ENCODE measurements at regions not wholly inside any gene's neighbourhood (a gene's known extent, or its start where the extent isn't known, plus 50 kb on each side); places are given as distances from the start of the nearest gene placed in this dataset.

DNA sequence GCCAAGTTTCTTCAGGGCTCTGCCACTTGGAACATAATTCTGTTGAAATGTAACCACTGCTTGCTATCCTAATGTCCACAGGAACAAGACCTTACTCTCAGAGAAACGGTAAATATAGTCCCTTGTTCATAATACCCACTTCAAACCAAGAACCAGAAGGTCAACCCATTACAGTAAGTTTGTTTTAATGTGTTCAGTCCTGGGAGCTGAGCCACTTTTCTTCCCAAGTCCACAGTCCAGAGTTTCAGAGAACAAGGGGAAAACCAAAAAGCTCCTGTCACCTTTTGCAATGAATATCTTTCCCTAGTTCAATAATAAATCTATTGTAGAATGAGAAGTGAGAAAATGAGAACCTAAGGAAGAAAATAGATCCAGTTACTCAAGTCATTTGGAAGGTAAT is 431.9 kb upstream of the MANEA start:
- no peaks in the 10 kb centered on the region for H3K9me3 ChIP-seq (ENCODE audit: insufficient read depth, low read depth, low read length)
- H4K12ac ChIP-seq (ENCODE audit: low read depth, low read length) = no peak overlapping the region
- H2BK5ac ChIP-seq (ENCODE audit: low read depth, low read length, poor library complexity) = no peak overlapping the region
- H2AK5ac ChIP-seq (ENCODE audit: low read length) = no peak overlapping the region
- H3K9ac ChIP-seq (ENCODE audit: low read length) = no peak overlapping the region
- H3K27ac ChIP-seq (ENCODE audit: low read depth, low read length) = no peak overlapping the region
- no peaks in the 10 kb centered on the region for H3K79me1 ChIP-seq (ENCODE audit: low read length)
- no peak overlapping the region for H4K8ac ChIP-seq (ENCODE audit: low read depth, low read length)
- H3K18ac ChIP-seq (ENCODE audit: low read length) = no peak overlapping the region
- H2BK12ac ChIP-seq (ENCODE audit: low read length) = no peak overlapping the region
- H3K23ac ChIP-seq (ENCODE audit: low read length) = no peak overlapping the region
- no peak for DNase-seq
- H3K4ac ChIP-seq (ENCODE audit: low read depth, low read length) = no peak overlapping the region
- no peak overlapping the region for H2AFZ ChIP-seq (ENCODE audit: insufficient read depth, low read length, poor library complexity)
- no CpG with 5 or more reads among the region's 1 CpG for WGBS (ENCODE audit: extremely low coverage, insufficient coverage, insufficient read length)
- no peak overlapping the region for H3K14ac ChIP-seq (ENCODE audit: low read length)
- no peak overlapping the region for H3K4me2 ChIP-seq (ENCODE audit: low read length)
- no peak overlapping the region for H3K4me3 ChIP-seq (ENCODE audit: low read depth, low read length)
- no peak overlapping the region for H4K91ac ChIP-seq (ENCODE audit: low read depth, low read length)
- H3K4me1 ChIP-seq (ENCODE audit: control insufficient read depth in 1 of 2, insufficient read depth in 2 of 2, low read length in 2 of 2) = no peaks in the 10 kb centered on the region
- H2BK120ac ChIP-seq (ENCODE audit: insufficient read depth, low read length, poor library complexity) = no peak overlapping the region
- H3K79me2 ChIP-seq (ENCODE audit: control insufficient read depth, insufficient read depth, low read length, poor library complexity) = no peaks in the 10 kb centered on the region
- no peaks in the 10 kb centered on the region for H3K36me3 ChIP-seq (ENCODE audit: control insufficient read depth in 1 of 2, insufficient read depth in 2 of 2, low read length in 2 of 2)
- no peaks in the 10 kb centered on the region for H3K27me3 ChIP-seq (ENCODE audit: insufficient read depth, low read length)

DNA sequence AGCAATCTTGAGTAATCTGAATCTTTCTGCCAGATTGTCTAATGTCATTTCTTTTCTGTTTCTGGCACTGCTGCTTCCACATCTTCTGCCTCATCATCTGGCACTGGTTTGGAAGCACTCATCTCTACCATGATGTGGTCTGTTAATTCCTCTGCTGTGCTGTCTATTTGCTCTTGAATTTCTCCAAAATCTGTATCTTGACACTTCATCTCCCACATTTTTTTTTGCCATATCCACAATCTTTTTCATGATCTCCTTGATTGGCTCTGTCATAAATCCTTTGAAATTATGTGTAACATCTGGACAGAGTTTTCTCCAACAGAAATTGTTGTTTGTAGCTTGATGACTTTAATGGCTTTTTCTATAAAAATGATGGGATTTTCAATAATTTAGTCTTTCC is 417.8 kb upstream of the MANEA start:
- Histone ChIP-seq H2AK5ac (ENCODE audit: low read length) (no peak overlapping the region), H3K27ac (ENCODE audit: low read depth, low read length) (no peak overlapping the region), H2BK5ac (ENCODE audit: low read depth, low read length, poor library complexity) (no peak overlapping the region), H2BK120ac (ENCODE audit: insufficient read depth, low read length, poor library complexity) (no peak overlapping the region), H4K8ac (ENCODE audit: low read depth, low read length) (no peak overlapping the region), H2BK12ac (ENCODE audit: low read length) (no peak overlapping the region), H2AFZ (ENCODE audit: insufficient read depth, low read length, poor library complexity) (no peak overlapping the region), H3K36me3 (ENCODE audit: control insufficient read depth in 1 of 2, insufficient read depth in 2 of 2, low read length in 2 of 2) (no peaks in the 10 kb centered on the region), H3K18ac (ENCODE audit: low read length) (no peak overlapping the region), H3K79me1 (ENCODE audit: low read length) (no peaks in the 10 kb centered on the region), H3K9me3 (ENCODE audit: insufficient read depth, low read depth, low read length) (no peaks in the 10 kb centered on the region), H3K4me2 (ENCODE audit: low read length) (no peak overlapping the region), H3K27me3 (ENCODE audit: insufficient read depth, low read length) (no peaks in the 10 kb centered on the region), H3K14ac (ENCODE audit: low read length) (no peak overlapping the region), H4K91ac (ENCODE audit: low read depth, low read length) (no peak overlapping the region), H3K4ac (ENCODE audit: low read depth, low read length) (no peak overlapping the region), H4K12ac (ENCODE audit: low read depth, low read length) (no peak overlapping the region), H3K79me2 (ENCODE audit: control insufficient read depth, insufficient read depth, low read length, poor library complexity) (no peaks in the 10 kb centered on the region), H3K23ac (ENCODE audit: low read length) (no peak overlapping the region), H3K9ac (ENCODE audit: low read length) (no peak overlapping the region), H3K4me1 (ENCODE audit: control insufficient read depth in 1 of 2, insufficient read depth in 2 of 2, low read length in 2 of 2) (no peaks in the 10 kb centered on the region), H3K4me3 (ENCODE audit: low read depth, low read length) (no peak overlapping the region)
- DNase-seq = no peak

DNA sequence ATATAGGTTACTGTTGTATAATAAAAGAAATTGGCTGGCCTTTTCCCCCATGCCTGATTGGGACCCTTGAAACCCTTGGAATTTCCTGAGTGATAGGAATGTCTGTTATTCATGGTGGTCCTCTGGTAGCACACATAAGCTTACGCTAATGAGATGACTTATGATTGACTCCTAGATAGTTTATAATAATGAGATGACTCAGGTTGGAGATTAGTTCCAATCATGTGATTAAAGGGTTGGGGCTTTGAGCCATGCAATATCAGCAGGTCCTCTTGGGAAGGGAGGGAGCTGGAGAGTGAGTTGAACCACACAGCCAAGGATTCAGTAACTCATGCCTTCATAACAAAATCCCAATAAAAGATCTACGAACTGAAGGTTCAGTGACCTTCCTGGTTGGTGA is 407.6 kb upstream of the MANEA start:
- no peaks in the 10 kb centered on the region for H3K4me1 ChIP-seq (ENCODE audit: control insufficient read depth in 1 of 2, insufficient read depth in 2 of 2, low read length in 2 of 2)
- H3K23ac ChIP-seq (ENCODE audit: low read length) = no peak overlapping the region
- no peak overlapping the region for H3K18ac ChIP-seq (ENCODE audit: low read length)
- H2BK12ac ChIP-seq (ENCODE audit: low read length) = no peak overlapping the region
- no peak overlapping the region for H4K8ac ChIP-seq (ENCODE audit: low read depth, low read length)
- no peaks in the 10 kb centered on the region for H3K79me2 ChIP-seq (ENCODE audit: control insufficient read depth, insufficient read depth, low read length, poor library complexity)
- no peak overlapping the region for H2AK5ac ChIP-seq (ENCODE audit: low read length)
- H3K4me3 ChIP-seq (ENCODE audit: low read depth, low read length) = no peak overlapping the region
- no peak overlapping the region for H3K4ac ChIP-seq (ENCODE audit: low read depth, low read length)
- H3K4me2 ChIP-seq (ENCODE audit: low read length) = no peak overlapping the region
- no peak for DNase-seq
- no peak overlapping the region for H3K9ac ChIP-seq (ENCODE audit: low read length)
- H3K14ac ChIP-seq (ENCODE audit: low read length) = no peak overlapping the region
- no peak overlapping the region for H4K91ac ChIP-seq (ENCODE audit: low read depth, low read length)
- H4K12ac ChIP-seq (ENCODE audit: low read depth, low read length) = no peak overlapping the region
- H3K27ac ChIP-seq (ENCODE audit: low read depth, low read length) = no peak overlapping the region
- no peaks in the 10 kb centered on the region for H3K27me3 ChIP-seq (ENCODE audit: insufficient read depth, low read length)
- H2BK120ac ChIP-seq (ENCODE audit: insufficient read depth, low read length, poor library complexity) = no peak overlapping the region
- no peaks in the 10 kb centered on the region for H3K9me3 ChIP-seq (ENCODE audit: insufficient read depth, low read depth, low read length)
- H2BK5ac ChIP-seq (ENCODE audit: low read depth, low read length, poor library complexity) = no peak overlapping the region
- no CpG with 5 or more reads among the region's 2 CpGs for WGBS (ENCODE audit: extremely low coverage, insufficient coverage, insufficient read length)
- no peak overlapping the region for H2AFZ ChIP-seq (ENCODE audit: insufficient read depth, low read length, poor library complexity)
- H3K79me1 ChIP-seq (ENCODE audit: low read length) = no peaks in the 10 kb centered on the region
- no peaks in the 10 kb centered on the region for H3K36me3 ChIP-seq (ENCODE audit: control insufficient read depth in 1 of 2, insufficient read depth in 2 of 2, low read length in 2 of 2)

DNA sequence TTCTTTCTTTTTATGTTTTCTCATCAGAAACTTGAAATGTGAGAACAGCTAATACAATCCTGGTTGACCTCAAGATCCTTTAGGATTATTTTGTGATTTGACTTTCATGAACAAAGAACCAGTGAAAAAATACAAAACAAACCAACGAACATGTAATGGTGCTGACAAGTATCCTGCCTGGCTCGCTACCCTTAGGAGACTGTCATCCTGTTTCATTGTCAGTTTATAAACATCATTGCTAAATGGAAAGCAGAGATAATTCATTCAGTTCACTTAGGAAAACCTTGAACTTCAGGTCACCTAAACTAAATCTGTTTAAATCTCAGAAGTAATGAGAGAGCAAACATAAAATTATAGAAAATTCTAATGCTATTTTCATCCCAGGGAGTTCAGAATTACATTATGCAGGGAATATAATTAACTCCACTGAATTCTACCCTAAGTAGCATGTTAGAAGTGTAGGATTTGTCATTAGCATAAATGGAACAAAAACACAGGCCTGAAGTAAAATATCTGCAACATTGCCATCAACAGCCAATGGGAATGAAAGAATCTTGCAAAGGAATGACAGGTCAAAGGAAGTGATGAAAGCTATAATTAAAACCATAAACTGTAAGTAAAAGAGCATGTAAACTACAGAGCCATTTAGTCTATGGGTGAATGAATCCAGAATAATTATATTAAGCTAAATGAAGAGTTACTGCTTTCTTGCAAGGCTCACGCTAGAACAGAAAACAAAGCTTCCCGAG is 401.2 kb upstream of the MANEA start:
- no peak overlapping the region for H3K4ac ChIP-seq (ENCODE audit: low read depth, low read length)
- H3K79me1 ChIP-seq (ENCODE audit: low read length) = no peaks in the 10 kb centered on the region
- H3K27ac ChIP-seq (ENCODE audit: low read depth, low read length) = no peak overlapping the region
- H4K8ac ChIP-seq (ENCODE audit: low read depth, low read length) = no peak overlapping the region
- no peak overlapping the region for H2BK5ac ChIP-seq (ENCODE audit: low read depth, low read length, poor library complexity)
- H3K79me2 ChIP-seq (ENCODE audit: control insufficient read depth, insufficient read depth, low read length, poor library complexity) = no peaks in the 10 kb centered on the region
- H3K4me1 ChIP-seq (ENCODE audit: control insufficient read depth in 1 of 2, insufficient read depth in 2 of 2, low read length in 2 of 2) = no peaks in the 10 kb centered on the region
- H4K91ac ChIP-seq (ENCODE audit: low read depth, low read length) = no peak overlapping the region
- no peak overlapping the region for H2BK120ac ChIP-seq (ENCODE audit: insufficient read depth, low read length, poor library complexity)
- no peaks in the 10 kb centered on the region for H3K9me3 ChIP-seq (ENCODE audit: insufficient read depth, low read depth, low read length)
- no peak overlapping the region for H3K4me3 ChIP-seq (ENCODE audit: low read depth, low read length)
- no peaks in the 10 kb centered on the region for H3K36me3 ChIP-seq (ENCODE audit: control insufficient read depth in 1 of 2, insufficient read depth in 2 of 2, low read length in 2 of 2)
- no peak overlapping the region for H4K12ac ChIP-seq (ENCODE audit: low read depth, low read length)
- H3K4me2 ChIP-seq (ENCODE audit: low read length) = no peak overlapping the region
- no peak overlapping the region for H3K14ac ChIP-seq (ENCODE audit: low read length)
- DNase-seq = no peak
- no peak overlapping the region for H2AK5ac ChIP-seq (ENCODE audit: low read length)
- no peak overlapping the region for H3K9ac ChIP-seq (ENCODE audit: low read length)
- WGBS (ENCODE audit: extremely low coverage, insufficient coverage, insufficient read length) = no CpG with 5 or more reads among the region's 4 CpGs
- H2AFZ ChIP-seq (ENCODE audit: insufficient read depth, low read length, poor library complexity) = no peak overlapping the region
- no peaks in the 10 kb centered on the region for H3K27me3 ChIP-seq (ENCODE audit: insufficient read depth, low read length)
- no peak overlapping the region for H3K23ac ChIP-seq (ENCODE audit: low read length)
- H2BK12ac ChIP-seq (ENCODE audit: low read length) = no peak overlapping the region
- H3K18ac ChIP-seq (ENCODE audit: low read length) = no peak overlapping the region

Data from trophoblast cell (in vitro differentiated cells and primary cell).